HCT116 (cell line): ENCODE measurements at regions not wholly inside any gene's neighbourhood (a gene's known extent, or its start where the extent isn't known, plus 50 kb on each side); places are given as distances from the start of the nearest gene placed in this dataset.

ENCODE experiments used
- ATAC-seq: fragments of 200-7000 bp; cut with Tn5 transposase; 2 replicates; pipeline ENCODE4 v1.9.1; 2020; ENCODE audit warnings: mild to moderate bottlenecking, moderate library complexity
- BruUV-seq: library from RNA; stranded (reverse); fragments of 400-500 nt; replicated peaks from 2 replicates; lab custom pipeline; 2021; lab: Mats Ljungman, UMichigan
- CTCF ChIA-PET: fragments of 300-600 bp; sonication (Branson Sonifier 250); formaldehyde crosslinking; loops from one replicate; lab custom pipeline; 2021; ENCODE audit warnings: antibody characterized with exemption; lab: Charles Lee
- POLR2A ChIA-PET: fragments of 300-600, 350-600 bp; sonication (Branson Sonifier 250); formaldehyde crosslinking; loops from one replicate; lab custom pipeline; 2021; ENCODE audit warnings: antibody characterized with exemption; lab: Charles Lee
- RAD21 ChIA-PET, 2 experiments: fragments of 300-600 bp; sonication (Branson Sonifier 250); formaldehyde crosslinking; loops; one replicate each; lab custom pipeline; 2023; ENCODE audit warnings: low total read pairs in 2 of 2; ENCODE audit not compliant: uncharacterized antibody in 2 of 2, unreplicated experiment in 2 of 2, low non-redundant PET in 1 of 2; lab: Charles Lee
- DNase-seq: peaks from one replicate; pipeline ENCODE4 v3.0.0-alpha.2; 2010; ENCODE audit warnings: low read depth, low spot score
- H2AFZ ChIP-seq: fragments of 200-600 bp; shearing (Covaris generic), sonication (generic); 2 replicates; pipeline ENCODE4 v1.6.1; 2017; ENCODE audit warnings: low read depth, mixed run types, mixed read lengths, antibody characterized with exemption, low read length; ENCODE audit not compliant: poor library complexity, severe bottlenecking
- H3K27ac ChIP-seq: 2 replicates; pipeline ENCODE4 v1.5.1; 2012; ENCODE audit warnings: low read depth, low read length
- H3K27me3 ChIP-seq: fragments of 200-600 bp; sonication (generic); 2 replicates; pipeline ENCODE4 v1.6.1; 2016; ENCODE audit warnings: mixed run types, low read length, mixed read lengths; ENCODE audit not compliant: insufficient read depth
- H3K36me3 ChIP-seq, 2 experiments: fragments of 200-500 bp in 1 of 2; fragments of 200-600 bp in 1 of 2; sonication (Bioruptor generic) in 1 of 2; sonication (generic) in 1 of 2; 2 replicates each; pipeline versions ENCODE4 v1.5.1 to v1.6.1; 2014 to 2016; ENCODE audit warnings: low read length in 2 of 2, inconsistent platforms in 1 of 2, mixed read lengths in 1 of 2, mixed run types in 1 of 2; ENCODE audit not compliant: insufficient read depth in 2 of 2, control insufficient read depth in 1 of 2
- H3K4me1 ChIP-seq, 2 experiments: fragments of 200-600 bp in 1 of 2; sonication (generic) in 1 of 2; 2 replicates each; pipeline versions ENCODE4 v1.5.1 to v1.6.1; 2012 to 2017; ENCODE audit warnings: low read length in 2 of 2, inconsistent platforms in 1 of 2, mild to moderate bottlenecking in 1 of 2, mixed read lengths in 1 of 2, mixed run types in 1 of 2, moderate library complexity in 1 of 2; ENCODE audit not compliant: insufficient read depth in 2 of 2, control insufficient read depth in 1 of 2
- H3K4me2 ChIP-seq: fragments of 200-600 bp; sonication (generic); 2 replicates; pipeline ENCODE4 v1.6.1; 2017; ENCODE audit warnings: mixed run types, low read length, mixed read lengths
- H3K4me3 ChIP-seq, 2 experiments: fragments of 200-600 bp in 1 of 2; sonication (generic) in 1 of 2; replicated peaks in 1 of 2; 2 replicates each; pipeline ENCODE4 v1.5.1; 2011 to 2016; ENCODE audit warnings: low read length in 2 of 2, control low read depth in 1 of 2, low read depth in 1 of 2, mild to moderate bottlenecking in 1 of 2, mixed read lengths in 1 of 2, mixed run types in 1 of 2
- H3K79me2 ChIP-seq: fragments of 200-600 bp; sonication (generic); 2 replicates; pipeline ENCODE4 v1.6.1; 2017; ENCODE audit warnings: mild to moderate bottlenecking, mixed run types, low read length, moderate library complexity, mixed read lengths; ENCODE audit not compliant: insufficient read depth
- H3K9ac ChIP-seq: fragments of 200-600 bp; sonication (generic); 2 replicates; pipeline ENCODE4 v1.6.1; 2016; ENCODE audit warnings: low read length, mixed read lengths
- H3K9me2 ChIP-seq: fragments of 200-600 bp; sonication (generic), shearing (Covaris generic); 2 replicates; pipeline ENCODE4 v1.6.1; 2017; ENCODE audit warnings: mixed run types, mild to moderate bottlenecking, moderate library complexity; ENCODE audit not compliant: insufficient read depth
- H3K9me3 ChIP-seq, 2 experiments: fragments of 200-500 bp in 1 of 2; fragments of 200-600 bp in 1 of 2; sonication (Bioruptor generic) in 1 of 2; sonication (generic) in 1 of 2; 2 replicates each; pipeline ENCODE4 v1.6.1; 2014 to 2017; ENCODE audit warnings: low read length in 2 of 2, mixed read lengths in 2 of 2, inconsistent platforms in 1 of 2, low read depth in 1 of 2, mild to moderate bottlenecking in 1 of 2, mixed run types in 1 of 2, moderate library complexity in 1 of 2; ENCODE audit not compliant: control insufficient read depth in 1 of 2, insufficient read depth in 1 of 2
- H4K20me1 ChIP-seq: fragments of 200-600 bp; sonication (generic), shearing (Covaris generic); 2 replicates; pipeline ENCODE4 v1.6.1; 2017; ENCODE audit warnings: mixed run types, mild to moderate bottlenecking, moderate library complexity; ENCODE audit not compliant: insufficient read depth
- CBX3 ChIP-seq: IDR thresholded peaks from 2 replicates; pipeline ENCODE4 v1.6.1; 2012; ENCODE audit warnings: low read depth
- SIN3A ChIP-seq: IDR thresholded peaks from 2 replicates; pipeline ENCODE4 v1.6.1; 2012; ENCODE audit warnings: low read depth
- SRF ChIP-seq: IDR thresholded peaks from 2 replicates; pipeline ENCODE4 v1.6.1; 2012; ENCODE audit warnings: low read depth
- intact Hi-C: fragments of 100-400 bp; cut with micrococcal nuclease; formaldehyde crosslinking; loops from 2 replicates; pipeline ENCODE4 v1.10.0; 2022
- TF ChIP-seq, protein P1 (sequence below), 3 experiments: fragments of 200-600 bp in 1 of 3; sonication (generic) in 1 of 3; IDR thresholded peaks in 2 of 3; conservative IDR thresholded peaks in 1 of 3; 2 replicates each; pipeline ENCODE4 v1.5.1; 2012 to 2017; ENCODE audit warnings: low read depth in 2 of 3, low read length in 2 of 3, antibody characterized with exemption in 1 of 3, borderline replicate concordance in 1 of 3, control low read depth in 1 of 3, mild to moderate bottlenecking in 1 of 3, mixed read lengths in 1 of 3, mixed run types in 1 of 3, moderate library complexity in 1 of 3; ENCODE audit not compliant: insufficient read depth in 1 of 3

GRCh38 chr16:54458923-54459322, 172.3 kb upstream of the IRX3 start:
- H3K27ac ChIP-seq: no peak overlapping the region
- H3K9ac ChIP-seq: no peak overlapping the region
- H3K9me2 ChIP-seq: no peaks in the 10 kb centered on the region
- H3K9me3 ChIP-seq: no peaks in the 10 kb centered on the region
- H3K79me2 ChIP-seq: no peaks in the 10 kb centered on the region
- H4K20me1 ChIP-seq: no peaks in the 10 kb centered on the region
- H3K36me3 ChIP-seq: no peaks in the 10 kb centered on the region
- H3K4me1 ChIP-seq: no peaks in the 10 kb centered on the region
- peaks cover 30% of the 10 kb centered on the region for H3K27me3 ChIP-seq
- BruUV-seq: no TSS peak
- RAD21 ChIA-PET: no interaction called here
- H3K4me2 ChIP-seq: no peak overlapping the region
- no peak overlapping the region for H3K4me3 ChIP-seq
- intact Hi-C loops: no loop called here
- CTCF ChIA-PET: no interaction called here
- TF ChIP-seq SRF (no peak), SIN3A (no peak), CBX3 (no peak)
- TF ChIP-seq, protein P1, sequence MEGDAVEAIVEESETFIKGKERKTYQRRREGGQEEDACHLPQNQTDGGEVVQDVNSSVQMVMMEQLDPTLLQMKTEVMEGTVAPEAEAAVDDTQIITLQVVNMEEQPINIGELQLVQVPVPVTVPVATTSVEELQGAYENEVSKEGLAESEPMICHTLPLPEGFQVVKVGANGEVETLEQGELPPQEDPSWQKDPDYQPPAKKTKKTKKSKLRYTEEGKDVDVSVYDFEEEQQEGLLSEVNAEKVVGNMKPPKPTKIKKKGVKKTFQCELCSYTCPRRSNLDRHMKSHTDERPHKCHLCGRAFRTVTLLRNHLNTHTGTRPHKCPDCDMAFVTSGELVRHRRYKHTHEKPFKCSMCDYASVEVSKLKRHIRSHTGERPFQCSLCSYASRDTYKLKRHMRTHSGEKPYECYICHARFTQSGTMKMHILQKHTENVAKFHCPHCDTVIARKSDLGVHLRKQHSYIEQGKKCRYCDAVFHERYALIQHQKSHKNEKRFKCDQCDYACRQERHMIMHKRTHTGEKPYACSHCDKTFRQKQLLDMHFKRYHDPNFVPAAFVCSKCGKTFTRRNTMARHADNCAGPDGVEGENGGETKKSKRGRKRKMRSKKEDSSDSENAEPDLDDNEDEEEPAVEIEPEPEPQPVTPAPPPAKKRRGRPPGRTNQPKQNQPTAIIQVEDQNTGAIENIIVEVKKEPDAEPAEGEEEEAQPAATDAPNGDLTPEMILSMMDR (IDR thresholded peaks at IDR 0.05 in 2 of 3, conservative IDR thresholded peaks at IDR 0.05 in 1 of 3; ENCODE audit: borderline replicate concordance in 1 of 3, insufficient read depth in 1 of 3, low read depth in 2 of 3, low read length in 2 of 3): no peak
- POLR2A ChIA-PET: no interaction called here
- ATAC-seq (no peak), DNase-seq (no peak)
- no peak overlapping the region for H2AFZ ChIP-seq

- Histone ChIP-seq H3K4me3 (no peak overlapping the region), H3K36me3 (no peaks in the 10 kb centered on the region), H3K9me2 (no peaks in the 10 kb centered on the region), H3K9ac (no peak overlapping the region), H3K27ac (no peak overlapping the region), H3K4me1 (no peaks in the 10 kb centered on the region), H3K4me2 (no peak overlapping the region), H3K9me3 (no peaks in the 10 kb centered on the region), H2AFZ (no peak overlapping the region), H3K27me3 (peaks cover 34% of the 10 kb centered on the region), H4K20me1 (no peaks in the 10 kb centered on the region), H3K79me2 (no peaks in the 10 kb centered on the region)
- intact Hi-C loops: no loop called here
- DNase-seq: no peak
- no TSS peak for BruUV-seq
- ChIA-PET POLR2A (no interaction called here), RAD21 (no interaction called here), CTCF (no interaction called here)
- TF ChIP-seq, protein P1 (IDR thresholded peaks at IDR 0.05 in 2 of 3, conservative IDR thresholded peaks at IDR 0.05 in 1 of 3; ENCODE audit: borderline replicate concordance in 1 of 3, insufficient read depth in 1 of 3, low read depth in 2 of 3, low read length in 2 of 3): no peak
- no peak for ATAC-seq
Observed at GRCh38 chr16:54456291-54456690, 169.7 kb upstream of the IRX3 start.
